CD8-positive, alpha-beta memory T cell (primary cell): ENCODE measurements at regions not wholly inside any gene's neighbourhood (a gene's known extent, or its start where the extent isn't known, plus 50 kb on each side); places are given as distances from the start of the nearest gene placed in this dataset.

Experiments
- CTCF ChIA-PET: fragments of 350-600 bp; sonication (Branson Sonifier 250); formaldehyde crosslinking; loops from one replicate; lab custom pipeline; 2021; ENCODE audit warnings: antibody characterized with exemption; lab: Charles Lee
- POLR2A ChIA-PET: fragments of 350-600 bp; sonication (Branson Sonifier 250); formaldehyde crosslinking; loops from one replicate; lab custom pipeline; 2021; ENCODE audit warnings: antibody characterized with exemption; lab: Charles Lee
- DNase-seq, 5 donors: peaks; one replicate each; pipeline versions ENCODE4 v3.0.0 to v3.0.0-alpha.2; 2020 to 2022; ENCODE audit warnings: mixed read lengths in 1 of 5
- H3K27ac ChIP-seq: one replicate; pipeline ENCODE4 v1.7.0; 2013; ENCODE audit warnings: low read depth, mild to moderate bottlenecking, low read length, moderate library complexity
- H3K27me3 ChIP-seq: 2 replicates; pipeline ENCODE4 v1.7.0; 2013; ENCODE audit warnings: low read length, mild to moderate bottlenecking; ENCODE audit not compliant: insufficient read depth, poor library complexity, severe bottlenecking
- H3K36me3 ChIP-seq: 2 replicates; pipeline ENCODE4 v1.7.0; 2013; ENCODE audit warnings: mild to moderate bottlenecking, low read length, moderate library complexity; ENCODE audit not compliant: insufficient read depth
- H3K4me1 ChIP-seq: 2 replicates; pipeline ENCODE4 v1.7.0; 2013; ENCODE audit warnings: mild to moderate bottlenecking, low read length, moderate library complexity; ENCODE audit not compliant: insufficient read depth
- H3K4me3 ChIP-seq: 2 replicates; pipeline ENCODE4 v1.7.0; 2013; ENCODE audit warnings: mild to moderate bottlenecking, low read length
- H3K9me3 ChIP-seq: 2 replicates; pipeline ENCODE4 v1.7.0; 2013; ENCODE audit warnings: mild to moderate bottlenecking, low read length
- H3K27ac Mint-ChIP-seq, 8 donors: one replicate each; pipeline ENCODE4 v1.8.0; 2020 to 2021; ENCODE audit warnings: mixed read lengths in 8 of 8, mild to moderate bottlenecking in 6 of 8, inconsistent platforms in 3 of 8, moderate library complexity in 3 of 8
- H3K27me3 Mint-ChIP-seq, 2 donors: one replicate each; pipeline ENCODE4 v1.8.0; 2020 to 2021; ENCODE audit warnings: mixed read lengths in 2 of 2, mild to moderate bottlenecking in 1 of 2, moderate library complexity in 1 of 2
- H3K36me3 Mint-ChIP-seq, 3 donors: one replicate each; pipeline ENCODE4 v1.8.0; 2020 to 2021; ENCODE audit warnings: mixed read lengths in 3 of 3, inconsistent platforms in 1 of 3, mild to moderate bottlenecking in 1 of 3
- H3K4me1 Mint-ChIP-seq, 3 donors: one replicate each; pipeline ENCODE4 v1.8.0; 2020 to 2021; ENCODE audit warnings: mixed read lengths in 3 of 3, inconsistent platforms in 1 of 3, mild to moderate bottlenecking in 1 of 3
- H3K4me3 Mint-ChIP-seq, 7 donors: one replicate each; pipeline ENCODE4 v1.8.0; 2020 to 2021; ENCODE audit warnings: mixed read lengths in 7 of 7, mild to moderate bottlenecking in 6 of 7, moderate library complexity in 4 of 7, inconsistent platforms in 2 of 7
- H3K9me3 Mint-ChIP-seq, 5 donors: one replicate each; pipeline ENCODE4 v1.8.0; 2020 to 2022; ENCODE audit warnings: mixed read lengths in 5 of 5, mild to moderate bottlenecking in 3 of 5, moderate library complexity in 2 of 5, inconsistent platforms in 1 of 5

DNA sequence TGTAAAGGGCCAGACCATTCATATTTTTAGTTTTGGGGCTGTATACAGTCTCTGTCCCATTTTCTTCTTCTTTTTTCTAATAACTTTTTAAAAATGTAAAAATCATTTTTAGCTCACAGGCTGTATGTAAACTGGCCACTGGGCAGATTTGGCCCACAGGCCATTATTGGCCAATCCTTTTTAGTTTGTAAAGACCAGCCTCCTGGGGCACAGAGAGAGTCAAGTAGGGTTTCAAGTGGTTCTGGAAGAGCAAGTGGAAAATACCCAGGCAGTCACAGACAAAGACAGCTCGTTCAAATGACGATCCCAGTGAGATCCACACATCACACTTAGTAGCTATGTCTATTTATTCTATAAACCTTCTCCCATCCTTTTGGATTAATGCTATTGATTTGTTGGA is 150.2 kb upstream of the ARHGAP20 start:
- H3K4me3 ChIP-seq = no peak overlapping the region
- H3K36me3 ChIP-seq = no peaks in the 10 kb centered on the region
- ChIA-PET CTCF (interaction anchor here (1.4 kb wide), 1 partner anchor 13 kb away, joined by 3 read pairs; no protein-coding TSS in a partner anchor), POLR2A (no interaction called here)
- Mint-ChIP-seq H3K36me3 (no peaks in the 10 kb centered on the region), H3K27ac (no peak overlapping the region), H3K4me3 (no peak overlapping the region), H3K4me1 (no peaks in the 10 kb centered on the region), H3K27me3 (no peaks in the 10 kb centered on the region), H3K9me3 (peaks cover 0 to 3% (median 0%) of the 10 kb centered on the region in 5 donors)
- no peaks in the 10 kb centered on the region for H3K4me1 ChIP-seq
- no peaks in the 10 kb centered on the region for H3K27me3 ChIP-seq
- DNase-seq = no peak
- no peak overlapping the region for H3K27ac ChIP-seq
- no peaks in the 10 kb centered on the region for H3K9me3 ChIP-seq

DNA sequence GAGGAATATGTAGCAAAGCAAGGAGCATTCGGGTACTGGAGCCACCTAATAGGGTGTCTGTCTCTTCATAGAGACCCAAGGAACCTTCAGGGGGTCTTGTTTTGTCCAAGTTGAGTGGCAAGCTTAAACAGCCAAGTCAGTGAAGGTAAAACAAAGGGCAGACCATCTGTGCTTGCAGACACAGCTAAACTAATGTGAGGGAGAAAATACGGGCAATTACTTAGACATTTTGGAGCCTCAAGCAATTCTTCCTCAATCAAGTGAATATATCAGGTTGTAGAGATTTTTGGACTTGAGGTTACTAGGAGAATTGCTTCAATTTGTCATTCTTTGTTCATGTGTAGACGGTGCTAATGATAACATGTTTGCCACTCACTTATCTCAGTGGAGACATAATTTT is 148.2 kb upstream of the ARHGAP20 start:
- Mint-ChIP-seq H3K9me3 (peaks cover 0 to 6% (median 0%) of the 10 kb centered on the region in 5 donors), H3K36me3 (no peaks in the 10 kb centered on the region), H3K4me1 (no peaks in the 10 kb centered on the region), H3K27ac (no peak overlapping the region), H3K4me3 (no peak overlapping the region), H3K27me3 (peaks cover 1 to 5% of the 10 kb centered on the region in 2 donors)
- H3K27me3 ChIP-seq = no peaks in the 10 kb centered on the region
- no peaks in the 10 kb centered on the region for H3K4me1 ChIP-seq
- no peaks in the 10 kb centered on the region for H3K36me3 ChIP-seq
- H3K9me3 ChIP-seq = no peaks in the 10 kb centered on the region
- POLR2A ChIA-PET = no interaction called here
- CTCF ChIA-PET = no interaction called here
- DNase-seq = no peak
- H3K27ac ChIP-seq = no peak overlapping the region
- no peak overlapping the region for H3K4me3 ChIP-seq

DNA sequence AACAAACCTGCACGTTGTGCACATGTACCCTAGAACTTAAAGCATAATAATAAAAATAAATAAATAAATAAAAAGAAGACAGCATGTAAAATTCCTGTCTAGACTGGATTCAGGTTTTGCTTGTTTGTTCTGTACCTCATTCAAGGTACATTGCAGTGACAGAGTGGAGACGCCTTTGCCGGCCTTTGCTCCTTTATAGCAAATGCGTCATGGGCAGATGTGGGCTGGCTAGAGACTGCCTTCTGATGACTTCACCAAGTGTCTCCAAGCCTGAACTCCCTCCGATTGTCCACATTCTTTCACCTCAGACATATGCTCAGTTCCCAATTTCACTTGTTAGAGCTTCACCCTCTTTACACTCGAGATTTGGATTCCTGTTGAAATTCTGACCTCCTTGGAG is 147.8 kb upstream of the ARHGAP20 start:
- H3K27ac Mint-ChIP-seq = no peak overlapping the region
- no peaks in the 10 kb centered on the region for H3K9me3 ChIP-seq
- no peak for DNase-seq
- no peak overlapping the region for H3K27ac ChIP-seq
- no peaks in the 10 kb centered on the region for H3K4me1 Mint-ChIP-seq
- H3K36me3 ChIP-seq = no peaks in the 10 kb centered on the region
- peaks cover 0 to 6% (median 0%) of the 10 kb centered on the region in 5 donors for H3K9me3 Mint-ChIP-seq
- H3K4me3 Mint-ChIP-seq = no peak overlapping the region
- POLR2A ChIA-PET = no interaction called here
- H3K27me3 ChIP-seq = no peaks in the 10 kb centered on the region
- CTCF ChIA-PET = no interaction called here
- H3K4me3 ChIP-seq = no peak overlapping the region
- H3K36me3 Mint-ChIP-seq = no peaks in the 10 kb centered on the region
- no peaks in the 10 kb centered on the region for H3K4me1 ChIP-seq
- H3K27me3 Mint-ChIP-seq = peaks cover 1 to 9% of the 10 kb centered on the region in 2 donors

DNA sequence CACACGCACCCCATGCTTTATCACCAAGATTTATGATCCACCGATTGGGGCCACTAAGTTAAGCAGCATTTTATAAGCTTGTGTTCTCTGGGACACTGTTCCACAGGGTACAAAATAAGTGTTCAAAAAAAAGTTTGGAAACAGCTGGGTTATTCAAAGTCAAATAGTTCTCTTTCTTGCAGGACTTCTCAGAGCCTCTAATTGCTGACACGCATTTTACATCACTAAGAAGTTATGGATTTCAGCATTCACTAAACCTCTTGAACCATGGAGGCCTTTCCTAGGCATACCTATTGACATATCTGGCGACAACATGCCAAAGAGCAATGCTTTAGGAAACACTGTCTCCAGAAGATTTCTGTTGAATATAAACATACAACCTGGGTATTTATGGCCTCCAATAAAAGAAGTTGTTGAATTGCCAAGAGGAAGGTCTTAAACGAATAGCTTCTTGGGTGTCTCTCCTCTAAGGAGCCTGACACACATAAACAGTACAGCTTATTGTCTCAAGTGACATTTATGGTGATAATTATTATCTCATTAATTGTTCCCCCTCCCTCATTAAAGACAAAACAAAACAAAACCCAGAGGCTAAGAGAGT is 147.1 kb upstream of the ARHGAP20 start:
- no peaks in the 10 kb centered on the region for H3K36me3 ChIP-seq
- H3K4me3 ChIP-seq = no peak overlapping the region
- DNase-seq = no peak
- Mint-ChIP-seq H3K36me3 (no peaks in the 10 kb centered on the region), H3K4me3 (no peak overlapping the region), H3K9me3 (peaks cover 0 to 6% (median 0%) of the 10 kb centered on the region in 5 donors), H3K4me1 (no peaks in the 10 kb centered on the region), H3K27ac (no peak overlapping the region), H3K27me3 (peaks cover 1 to 13% of the 10 kb centered on the region in 2 donors)
- POLR2A ChIA-PET = no interaction called here
- no peaks in the 10 kb centered on the region for H3K27me3 ChIP-seq
- CTCF ChIA-PET = no interaction called here
- no peak overlapping the region for H3K27ac ChIP-seq
- no peaks in the 10 kb centered on the region for H3K4me1 ChIP-seq
- H3K9me3 ChIP-seq = no peaks in the 10 kb centered on the region

DNA sequence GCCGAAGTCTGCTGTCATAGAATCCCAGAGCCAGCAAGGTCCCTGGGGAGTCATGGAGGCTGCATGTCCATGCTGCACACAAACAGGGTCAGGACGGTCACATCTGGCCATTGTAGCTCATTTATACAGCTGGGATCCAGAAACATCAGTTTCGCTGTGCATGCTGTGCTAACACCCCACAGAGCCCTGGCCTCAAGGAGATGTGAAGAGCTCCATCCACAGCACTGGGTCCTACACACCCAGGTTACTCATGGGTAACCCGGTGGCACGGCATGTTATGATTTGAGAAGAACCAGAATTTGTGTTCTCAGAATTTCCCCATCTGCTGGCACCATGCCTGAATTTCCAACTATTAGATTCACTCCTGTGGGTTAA is 146.3 kb upstream of the ARHGAP20 start:
- H3K9me3 ChIP-seq = no peaks in the 10 kb centered on the region
- Mint-ChIP-seq H3K4me3 (no peak overlapping the region), H3K27ac (no peak overlapping the region), H3K4me1 (no peaks in the 10 kb centered on the region), H3K9me3 (peaks cover 0 to 6% (median 0%) of the 10 kb centered on the region in 5 donors), H3K27me3 (peaks cover 1 to 13% of the 10 kb centered on the region in 2 donors), H3K36me3 (no peaks in the 10 kb centered on the region)
- H3K27ac ChIP-seq = no peak overlapping the region
- ChIA-PET POLR2A (no interaction called here), CTCF (no interaction called here)
- H3K4me1 ChIP-seq = no peaks in the 10 kb centered on the region
- no peaks in the 10 kb centered on the region for H3K36me3 ChIP-seq
- H3K4me3 ChIP-seq = no peak overlapping the region
- DNase-seq = no peak
- H3K27me3 ChIP-seq = no peaks in the 10 kb centered on the region

DNA sequence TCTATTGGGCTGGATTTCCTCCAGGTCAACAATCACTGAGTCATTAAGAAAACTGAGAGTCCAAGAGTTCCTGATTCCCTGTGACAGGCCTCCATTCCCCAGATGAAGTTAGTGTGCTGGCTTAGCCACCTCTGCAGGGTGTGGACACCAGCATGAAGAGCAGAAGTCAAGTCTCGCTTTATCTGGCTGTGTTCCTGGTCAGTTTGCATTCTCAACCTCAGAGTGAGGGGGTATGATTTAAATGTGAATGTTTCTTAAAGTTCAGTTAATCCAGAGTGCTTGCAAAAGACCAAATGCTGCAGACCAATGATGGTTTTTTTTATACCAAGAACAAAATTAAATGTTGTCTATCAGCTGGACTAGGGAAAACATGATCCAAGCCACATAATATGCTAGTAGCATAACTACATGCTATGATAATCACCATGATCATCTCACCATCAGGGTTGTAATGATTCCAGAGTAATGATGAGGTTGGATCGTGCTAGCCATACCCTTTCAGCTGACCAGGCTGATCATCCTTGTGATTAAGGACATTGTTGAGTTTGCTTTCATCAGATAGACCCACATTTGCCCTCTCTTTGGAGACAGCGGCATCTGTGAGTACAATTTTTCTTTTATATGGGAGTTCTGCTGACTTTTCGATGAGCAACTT is 145.8 kb upstream of the ARHGAP20 start:
- peaks cover 0 to 6% (median 0%) of the 10 kb centered on the region in 5 donors for H3K9me3 Mint-ChIP-seq
- Histone ChIP-seq H3K4me3 (no peak overlapping the region), H3K27ac (no peak overlapping the region), H3K4me1 (no peaks in the 10 kb centered on the region), H3K36me3 (no peaks in the 10 kb centered on the region), H3K27me3 (no peaks in the 10 kb centered on the region), H3K9me3 (no peaks in the 10 kb centered on the region)
- H3K4me1 Mint-ChIP-seq = no peaks in the 10 kb centered on the region
- CTCF ChIA-PET = no interaction called here
- no peaks in the 10 kb centered on the region for H3K36me3 Mint-ChIP-seq
- H3K27me3 Mint-ChIP-seq = peaks cover 1 to 13% of the 10 kb centered on the region in 2 donors
- no peak for DNase-seq
- POLR2A ChIA-PET = no interaction called here
- no peak overlapping the region for H3K4me3 Mint-ChIP-seq
- no peak overlapping the region for H3K27ac Mint-ChIP-seq

DNA sequence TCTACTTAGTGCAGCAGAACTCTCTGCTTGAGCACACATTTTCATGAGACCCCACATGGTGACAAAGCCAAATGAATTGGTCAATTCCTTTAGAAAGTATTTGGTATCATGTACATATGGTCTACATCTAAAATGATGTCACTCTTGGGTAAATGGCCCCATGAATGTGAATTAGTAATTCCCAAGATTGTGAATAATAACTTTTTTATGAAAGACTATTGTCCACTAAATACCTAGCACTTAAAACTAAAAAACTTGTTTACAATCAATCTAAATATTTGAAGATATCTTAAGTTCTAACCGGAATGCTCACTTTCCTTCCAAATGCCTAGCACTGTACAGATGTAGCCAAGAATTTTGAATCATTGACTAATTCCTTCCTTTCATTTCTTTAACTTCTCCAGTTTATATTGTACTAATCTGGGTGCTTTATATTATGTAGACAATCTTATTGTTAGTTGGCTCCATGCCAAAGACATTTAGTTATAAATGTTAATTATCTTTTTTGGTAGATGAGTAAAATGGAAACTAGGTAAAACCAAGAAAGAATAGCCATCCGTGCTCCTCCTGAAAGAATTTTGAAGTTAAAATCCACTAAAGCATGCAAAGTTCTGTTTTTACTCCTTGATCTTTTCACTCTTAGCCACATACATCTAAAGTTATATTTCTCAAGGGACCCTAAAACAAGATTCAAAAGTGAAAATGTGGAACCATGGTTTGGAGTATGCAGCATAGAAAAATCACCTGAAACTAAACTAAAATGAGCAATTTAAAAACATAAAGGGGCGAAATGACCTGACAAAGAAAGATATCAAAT is 145.0 kb upstream of the ARHGAP20 start:
- CTCF ChIA-PET = no interaction called here

DNA sequence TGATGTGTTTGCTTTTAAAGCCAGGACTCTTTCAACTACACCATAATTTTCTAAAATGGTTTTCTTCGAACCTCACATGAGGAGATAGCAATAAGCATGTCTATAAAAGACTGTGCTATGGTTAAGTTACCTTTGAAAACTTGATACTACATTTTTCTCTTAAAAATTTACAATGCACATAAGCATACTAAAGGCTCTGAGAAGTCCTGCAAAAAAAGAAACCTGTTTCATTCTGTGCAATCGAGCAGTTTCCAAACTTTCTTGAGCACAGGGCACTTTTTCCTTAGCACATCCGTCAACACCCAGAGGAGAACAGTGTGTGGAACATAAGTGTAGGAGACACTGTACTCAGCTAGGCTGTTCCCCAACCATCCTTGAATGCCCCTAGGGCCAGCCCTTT is 144.1 kb upstream of the ARHGAP20 start:
- no peak overlapping the region for H3K4me3 ChIP-seq
- Mint-ChIP-seq H3K4me3 (no peak overlapping the region), H3K27me3 (peaks cover 2 to 21% of the 10 kb centered on the region in 2 donors), H3K27ac (no peak overlapping the region), H3K36me3 (no peaks in the 10 kb centered on the region), H3K4me1 (no peaks in the 10 kb centered on the region), H3K9me3 (peaks cover 0 to 6% (median 0%) of the 10 kb centered on the region in 5 donors)
- no peaks in the 10 kb centered on the region for H3K36me3 ChIP-seq
- no peaks in the 10 kb centered on the region for H3K27me3 ChIP-seq
- ChIA-PET POLR2A (no interaction called here), CTCF (no interaction called here)
- H3K4me1 ChIP-seq = no peaks in the 10 kb centered on the region
- H3K27ac ChIP-seq = no peak overlapping the region
- no peak for DNase-seq
- no peaks in the 10 kb centered on the region for H3K9me3 ChIP-seq

More for the DNA sequence above, 145.0 kb upstream of the ARHGAP20 start:
- peaks cover 0 to 6% (median 0%) of the 10 kb centered on the region in 5 donors for H3K9me3 Mint-ChIP-seq
- no peak overlapping the region for H3K4me3 Mint-ChIP-seq
- no peak overlapping the region for H3K4me3 ChIP-seq
- no peaks in the 10 kb centered on the region for H3K9me3 ChIP-seq
- H3K4me1 ChIP-seq = no peaks in the 10 kb centered on the region
- H3K27ac ChIP-seq = no peak overlapping the region
- no peaks in the 10 kb centered on the region for H3K36me3 ChIP-seq
- H3K27ac Mint-ChIP-seq = no peak overlapping the region
- H3K4me1 Mint-ChIP-seq = no peaks in the 10 kb centered on the region
- no peaks in the 10 kb centered on the region for H3K36me3 Mint-ChIP-seq
- POLR2A ChIA-PET = no interaction called here
- DNase-seq = no peak
- no peaks in the 10 kb centered on the region for H3K27me3 ChIP-seq
- peaks cover 1 to 14% of the 10 kb centered on the region in 2 donors for H3K27me3 Mint-ChIP-seq
